Esophagus (tissue), 2 donors: ENCODE measurements at regions not wholly inside any gene's neighbourhood (a gene's known extent, or its start where the extent isn't known, plus 50 kb on each side); places are given as distances from the start of the nearest gene placed in this dataset.

Experiments
- H3K27ac ChIP-seq, 2 donors: one replicate each; pipeline ENCODE4 v1.5.1; 2013; ENCODE audit warnings: low read depth in 2 of 2, mild to moderate bottlenecking in 2 of 2, inconsistent platforms in 1 of 2, low read length in 1 of 2, moderate library complexity in 1 of 2
- H3K27me3 ChIP-seq, 2 donors: one replicate each; pipeline ENCODE4 v1.6.1; 2013; ENCODE audit warnings: low read length in 2 of 2, control low read depth in 1 of 2, mild to moderate bottlenecking in 1 of 2; ENCODE audit not compliant: insufficient read depth in 2 of 2, control insufficient read depth in 1 of 2
- H3K36me3 ChIP-seq, 2 donors: one replicate each; pipeline ENCODE4 v1.6.1; 2013; ENCODE audit warnings: low read length in 1 of 2; ENCODE audit not compliant: control insufficient read depth in 2 of 2, insufficient read depth in 2 of 2
- H3K4me1 ChIP-seq, 2 donors: one replicate each; pipeline ENCODE4 v1.6.1; 2013; ENCODE audit warnings: low read length in 1 of 2; ENCODE audit not compliant: control insufficient read depth in 2 of 2, insufficient read depth in 2 of 2
- H3K4me3 ChIP-seq, 2 donors: one replicate each; pipeline ENCODE4 v1.5.1; 2013; ENCODE audit warnings: low read length in 2 of 2, mild to moderate bottlenecking in 2 of 2, low read depth in 1 of 2, moderate library complexity in 1 of 2
- H3K9me3 ChIP-seq, 2 donors: one replicate each; pipeline ENCODE4 v1.6.1; 2013; ENCODE audit warnings: mild to moderate bottlenecking in 2 of 2, low read depth in 1 of 2, low read length in 1 of 2, moderate library complexity in 1 of 2; ENCODE audit not compliant: control insufficient read depth in 2 of 2, insufficient read depth in 1 of 2
- WGBS, 2 donors: extraction: QIAGEN DNeasy Blood & Tissue Kit; methylation state at CpG; one replicate each; pipeline ENCODE4 v1.1.7; 2013; 5-methylcytosine and 5-hydroxymethylcytosine counted together
- donor health status: healthy with polysubstance abuse.
- donor health status: Bipolar disorder and iron deficiency.

DNA sequence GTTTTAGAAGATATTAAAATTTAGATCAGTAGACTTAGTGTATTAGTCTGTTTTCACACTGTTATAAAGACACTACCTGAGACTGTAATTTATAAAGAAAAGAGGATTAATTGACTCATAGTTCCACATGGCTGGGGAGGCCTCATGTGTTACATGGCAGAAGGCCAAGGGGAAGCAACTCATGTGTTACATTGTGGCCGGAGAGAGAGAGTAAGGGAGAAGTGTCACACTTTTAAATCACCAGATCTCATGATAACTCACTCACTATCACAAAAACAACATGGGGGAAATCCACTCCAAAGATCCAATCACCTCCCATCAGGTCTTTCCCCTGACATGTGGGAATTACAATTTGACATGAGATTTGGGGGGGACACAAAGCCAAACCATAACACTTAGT lies 1159.7 kb upstream of the PCDH7 start:
- Histone ChIP-seq H3K4me1 (no peaks in the 10 kb centered on the region), H3K4me3 (no peak overlapping the region), H3K27ac (no peak overlapping the region), H3K9me3 (peaks cover 0 to 2% of the 10 kb centered on the region in 2 donors), H3K36me3 (no peaks in the 10 kb centered on the region), H3K27me3 (no peaks in the 10 kb centered on the region)
- WGBS, 2 donors: 50 to 65% methylated on average over 1 of the region's 1 CpG

DNA sequence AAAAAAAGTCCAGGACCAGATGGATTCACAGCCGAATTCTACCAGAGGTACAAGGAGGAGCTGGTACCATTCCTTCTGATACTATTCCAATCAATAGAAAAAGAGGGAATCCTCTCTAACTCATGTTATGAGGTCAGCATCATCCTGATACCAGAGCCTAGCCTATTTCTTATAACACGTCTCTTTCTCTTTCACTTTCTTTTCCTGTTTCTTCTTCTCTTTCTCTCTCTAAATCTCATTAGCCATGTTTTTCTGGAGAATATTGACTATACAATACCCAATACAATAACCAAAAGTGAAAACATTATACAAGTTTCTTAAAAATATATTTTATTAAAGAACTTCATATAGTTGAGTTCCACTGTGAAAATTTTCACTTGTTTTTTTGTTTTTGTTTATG lies 1154.9 kb upstream of the PCDH7 start:
- 73 to 75% methylated on average over 2 of the region's 2 CpGs for WGBS, 2 donors
- H3K4me3 ChIP-seq: no peak overlapping the region
- no peaks in the 10 kb centered on the region for H3K27me3 ChIP-seq
- no peaks in the 10 kb centered on the region for H3K36me3 ChIP-seq
- H3K9me3 ChIP-seq: no peaks in the 10 kb centered on the region
- H3K27ac ChIP-seq: no peak overlapping the region
- no peaks in the 10 kb centered on the region for H3K4me1 ChIP-seq

DNA sequence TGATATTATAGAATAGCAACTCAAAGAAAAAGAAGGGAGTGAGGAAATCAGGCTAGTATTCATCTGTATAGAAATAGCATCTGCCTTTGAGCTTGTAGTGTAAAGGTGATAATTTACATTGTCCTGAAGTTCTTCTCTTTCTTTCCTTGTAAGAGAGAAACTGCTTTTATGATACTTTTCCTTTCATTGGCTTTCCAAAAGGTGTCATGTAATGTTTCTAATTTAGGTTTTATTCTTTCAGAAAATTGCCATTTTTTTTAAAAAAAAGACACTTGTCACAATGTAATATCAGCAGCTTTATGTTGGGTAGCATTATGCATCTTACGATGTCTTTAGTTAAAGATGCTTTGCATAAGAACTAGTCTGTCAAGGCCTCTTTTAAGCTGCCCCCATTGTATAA lies 1153.8 kb upstream of the PCDH7 start:
- 75 to 76% methylated on average over 1 of the region's 1 CpG for WGBS, 2 donors
- no peaks in the 10 kb centered on the region for H3K9me3 ChIP-seq
- H3K27me3 ChIP-seq: no peaks in the 10 kb centered on the region
- H3K27ac ChIP-seq: no peak overlapping the region
- H3K4me3 ChIP-seq: no peak overlapping the region
- no peaks in the 10 kb centered on the region for H3K36me3 ChIP-seq
- H3K4me1 ChIP-seq: no peaks in the 10 kb centered on the region

- 84 to 87% methylated on average over 3 of the region's 3 CpGs for WGBS, 2 donors
- H3K4me1 ChIP-seq: no peaks in the 10 kb centered on the region
- H3K27ac ChIP-seq: no peak overlapping the region
- no peaks in the 10 kb centered on the region for H3K27me3 ChIP-seq
- H3K9me3 ChIP-seq: no peaks in the 10 kb centered on the region
- H3K36me3 ChIP-seq: no peaks in the 10 kb centered on the region
- H3K4me3 ChIP-seq: no peak overlapping the region
These were observed 1148.8 kb upstream of the PCDH7 start for GRCh38 chr4:29571322-29571721.

GRCh38 chr4:29578329-29578728 lies 1141.8 kb upstream of the PCDH7 start:
- H3K4me3 ChIP-seq: no peak overlapping the region
- no peaks in the 10 kb centered on the region for H3K36me3 ChIP-seq
- no peak overlapping the region for H3K27ac ChIP-seq
- H3K4me1 ChIP-seq: no peaks in the 10 kb centered on the region
- no peaks in the 10 kb centered on the region for H3K9me3 ChIP-seq
- WGBS, 2 donors: 37 to 38% methylated on average over 2 of the region's 2 CpGs
- no peaks in the 10 kb centered on the region for H3K27me3 ChIP-seq

DNA sequence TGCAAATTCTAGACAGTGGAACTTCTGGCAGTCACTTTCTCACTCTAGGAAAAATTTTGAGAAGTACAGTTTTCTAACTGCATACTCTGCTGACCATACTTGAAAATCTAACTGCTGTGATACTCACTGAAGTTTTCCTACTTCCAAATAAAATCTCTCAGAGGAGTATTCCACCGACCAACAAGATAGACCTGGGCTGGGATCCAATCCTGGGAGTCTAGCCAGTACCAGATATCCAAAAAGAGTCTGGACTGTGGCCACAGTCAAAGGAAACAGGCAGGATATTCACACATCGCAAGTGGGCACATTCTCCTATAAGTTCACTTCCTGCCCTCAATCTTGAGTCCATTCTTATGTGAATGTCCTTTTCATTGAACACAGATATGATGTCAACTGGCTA lies 1138.7 kb upstream of the PCDH7 start:
- WGBS, 2 donors: 8 to 32% methylated on average over 2 of the region's 2 CpGs

GRCh38 chr4:29588617-29589016 lies 1131.6 kb upstream of the PCDH7 start:
- no peaks in the 10 kb centered on the region for H3K27me3 ChIP-seq
- H3K27ac ChIP-seq: no peak overlapping the region
- no peaks in the 10 kb centered on the region for H3K36me3 ChIP-seq
- 56 to 61% methylated on average over 3 of the region's 3 CpGs for WGBS, 2 donors
- peaks cover 2 to 3% of the 10 kb centered on the region in 2 donors for H3K9me3 ChIP-seq
- H3K4me3 ChIP-seq: no peak overlapping the region
- no peaks in the 10 kb centered on the region for H3K4me1 ChIP-seq

More for the DNA sequence above, 1138.7 kb upstream of the PCDH7 start:
- no peaks in the 10 kb centered on the region for H3K27me3 ChIP-seq
- no peak overlapping the region for H3K27ac ChIP-seq
- H3K4me1 ChIP-seq: no peaks in the 10 kb centered on the region
- H3K9me3 ChIP-seq: no peaks in the 10 kb centered on the region
- no peaks in the 10 kb centered on the region for H3K36me3 ChIP-seq
- no peak overlapping the region for H3K4me3 ChIP-seq

DNA sequence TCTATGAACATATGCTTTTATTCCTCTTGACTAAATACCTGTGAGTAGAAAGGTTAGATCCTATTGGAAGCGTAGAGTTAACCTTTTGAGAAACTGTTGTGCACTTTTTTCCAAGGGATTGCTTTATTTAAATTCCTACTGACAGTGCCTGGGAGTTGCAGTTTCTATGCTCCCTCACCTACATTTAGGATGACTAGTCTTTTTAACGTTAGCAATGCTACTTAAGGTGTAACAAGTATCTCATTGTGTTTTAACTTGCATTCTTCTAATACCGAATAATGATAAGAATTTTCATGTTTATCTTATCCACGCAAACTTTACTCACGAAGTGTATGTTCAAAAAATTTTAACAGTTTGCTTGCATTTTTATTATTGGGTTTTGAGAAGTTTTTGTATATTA lies 1123.9 kb upstream of the PCDH7 start:
- no peak overlapping the region for H3K4me3 ChIP-seq

GRCh38 chr4:29619168-29619567 lies 1101.0 kb upstream of the PCDH7 start:
- no peak overlapping the region for H3K27ac ChIP-seq
- H3K4me1 ChIP-seq: no peaks in the 10 kb centered on the region
- whole genome bisulfite sequencing, 2 donors: 71 to 75% methylated on average over 2 of the region's 2 CpGs
- no peaks in the 10 kb centered on the region for H3K27me3 ChIP-seq
- H3K36me3 ChIP-seq: no peaks in the 10 kb centered on the region
- H3K4me3 ChIP-seq: no peak overlapping the region
- H3K9me3 ChIP-seq: no peaks in the 10 kb centered on the region

More for the DNA sequence above, 1123.9 kb upstream of the PCDH7 start:
- Histone ChIP-seq H3K36me3 (no peaks in the 10 kb centered on the region), H3K27ac (no peak overlapping the region), H3K9me3 (peaks cover 3% of the 10 kb centered on the region in 2 donors), H3K4me1 (no peaks in the 10 kb centered on the region), H3K27me3 (no peaks in the 10 kb centered on the region)
- 78 to 82% methylated on average over 5 of the region's 5 CpGs for WGBS, 2 donors

DNA sequence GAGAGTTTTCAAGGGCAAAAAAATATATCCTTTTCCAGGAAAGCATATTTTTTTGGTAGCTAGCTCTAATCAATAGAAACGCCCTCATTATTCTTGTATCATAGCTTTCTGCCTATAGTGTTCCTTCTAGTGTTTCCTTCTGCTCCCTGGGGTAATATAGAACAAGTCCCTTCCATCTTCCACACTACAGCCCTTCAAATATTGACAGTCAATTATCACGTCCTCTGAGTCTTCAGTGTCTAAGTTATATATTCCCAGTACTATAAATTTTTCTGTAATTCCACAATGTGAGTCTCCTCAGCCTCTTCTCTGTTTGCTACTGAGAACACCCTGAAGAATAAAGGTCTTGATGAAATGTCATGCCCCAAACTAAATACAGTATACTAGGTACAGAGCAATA lies 1088.0 kb upstream of the PCDH7 start:
- no peaks in the 10 kb centered on the region for H3K9me3 ChIP-seq

More for the DNA sequence above, 1088.0 kb upstream of the PCDH7 start:
- Histone ChIP-seq H3K4me1 (no peaks in the 10 kb centered on the region), H3K36me3 (no peaks in the 10 kb centered on the region), H3K27ac (no peak overlapping the region), H3K4me3 (no peak overlapping the region), H3K27me3 (no peaks in the 10 kb centered on the region)
- 35 to 53% methylated on average over 2 of the region's 2 CpGs for WGBS, 2 donors
